ENCODE measurements at regions not wholly inside any gene's neighbourhood (a gene's known extent, or its start where the extent isn't known, plus 50 kb on each side); places are given as distances from the start of the nearest gene placed in this dataset.

- Histone ChIP-seq H3K4me3 (no peak overlapping the region), H3K27me3 (no peaks in the 10 kb centered on the region), H3K4me1 (ENCODE audit: low read depth) (no peaks in the 10 kb centered on the region), H3K36me3 (no peaks in the 10 kb centered on the region), H3K27ac (no peak overlapping the region), H3K9me3 (ENCODE audit: low read depth) (no peaks in the 10 kb centered on the region)
- no peak for TF ChIP-seq CTCF (IDR thresholded peaks at IDR 0.05; ENCODE audit: low read depth, low read length)
- DNase-seq (ENCODE audit: low read depth in 1 of 2, low spot score in 1 of 2): no peak
Measured at GRCh38 chr5:166245556-166245955, 2045.9 kb upstream of the WWC1 start.

- H3K4me3 ChIP-seq: no peak overlapping the region
- H3K4me1 ChIP-seq (ENCODE audit: low read depth): no peaks in the 10 kb centered on the region
- H3K27me3 ChIP-seq: no peaks in the 10 kb centered on the region
- no peak for TF ChIP-seq CTCF (IDR thresholded peaks at IDR 0.05; ENCODE audit: low read depth, low read length)
- H3K9me3 ChIP-seq (ENCODE audit: low read depth): no peaks in the 10 kb centered on the region
- peak in 1 of 2 donors; percentile 27 for DNase-seq (ENCODE audit: low read depth in 1 of 2, low spot score in 1 of 2)
- H3K27ac ChIP-seq: no peak overlapping the region
- H3K36me3 ChIP-seq: no peaks in the 10 kb centered on the region
Measured at GRCh38 chr5:166251786-166252185, 2039.7 kb upstream of the WWC1 start.

GRCh38 chr5:166257661-166258060, 2033.8 kb upstream of the WWC1 start:
- peak in 1 of 2 donors; percentile 50 for DNase-seq (ENCODE audit: low read depth in 1 of 2, low spot score in 1 of 2)
- Histone ChIP-seq H3K27ac (no peak overlapping the region), H3K27me3 (no peaks in the 10 kb centered on the region), H3K9me3 (ENCODE audit: low read depth) (no peaks in the 10 kb centered on the region), H3K4me1 (ENCODE audit: low read depth) (no peaks in the 10 kb centered on the region), H3K36me3 (no peaks in the 10 kb centered on the region), H3K4me3 (no peak overlapping the region)
- TF ChIP-seq CTCF (IDR thresholded peaks at IDR 0.05; ENCODE audit: low read depth, low read length): no peak

- Histone ChIP-seq H3K27ac (no peak overlapping the region), H3K27me3 (no peaks in the 10 kb centered on the region), H3K9me3 (ENCODE audit: low read depth) (no peaks in the 10 kb centered on the region), H3K4me1 (ENCODE audit: low read depth) (no peaks in the 10 kb centered on the region), H3K36me3 (no peaks in the 10 kb centered on the region), H3K4me3 (no peak overlapping the region)
- no peak for TF ChIP-seq CTCF (IDR thresholded peaks at IDR 0.05; ENCODE audit: low read depth, low read length)
- no peak for DNase-seq (ENCODE audit: low read depth in 1 of 2, low spot score in 1 of 2)
Measured at GRCh38 chr5:166262395-166262794, 2029.0 kb upstream of the WWC1 start.

GRCh38 chr5:166267907-166268306, 2023.5 kb upstream of the WWC1 start:
- Histone ChIP-seq H3K9me3 (ENCODE audit: low read depth) (no peaks in the 10 kb centered on the region), H3K4me1 (ENCODE audit: low read depth) (no peaks in the 10 kb centered on the region)

More at GRCh38 chr5:166267907-166268306, 2023.5 kb upstream of the WWC1 start:
- Histone ChIP-seq H3K4me3 (no peak overlapping the region), H3K27me3 (no peaks in the 10 kb centered on the region), H3K36me3 (no peaks in the 10 kb centered on the region), H3K27ac (no peak overlapping the region)
- DNase-seq (ENCODE audit: low read depth in 1 of 2, low spot score in 1 of 2): no peak
- no peak for TF ChIP-seq CTCF (IDR thresholded peaks at IDR 0.05; ENCODE audit: low read depth, low read length)

Measured in cardiac muscle cell (in vitro differentiated cells and primary cell).